IgD-negative memory B cell (primary cell): ENCODE measurements at regions not wholly inside any gene's neighbourhood (a gene's known extent, or its start where the extent isn't known, plus 50 kb on each side); places are given as distances from the start of the nearest gene placed in this dataset.

Experiments used
- H3K27ac Mint-ChIP-seq, 3 donors: one replicate each; pipeline ENCODE4 v1.8.0; 2020 to 2022; ENCODE audit warnings: mild to moderate bottlenecking in 3 of 3, mixed read lengths in 3 of 3, moderate library complexity in 1 of 3
- H3K27me3 Mint-ChIP-seq: one replicate; pipeline ENCODE4 v1.8.0; 2021; ENCODE audit warnings: mixed read lengths
- H3K36me3 Mint-ChIP-seq: one replicate; pipeline ENCODE4 v1.8.0; 2020; ENCODE audit warnings: mild to moderate bottlenecking, mixed read lengths
- H3K4me1 Mint-ChIP-seq, 3 donors: one replicate each; pipeline ENCODE4 v1.8.0; 2020 to 2022; ENCODE audit warnings: mixed read lengths in 3 of 3, mild to moderate bottlenecking in 1 of 3
- H3K4me3 Mint-ChIP-seq, 4 donors: one replicate each; pipeline ENCODE4 v1.8.0; 2020 to 2022; ENCODE audit warnings: mild to moderate bottlenecking in 4 of 4, mixed read lengths in 4 of 4, moderate library complexity in 3 of 4
- H3K9me3 Mint-ChIP-seq, 3 donors: one replicate each; pipeline ENCODE4 v1.8.0; 2020 to 2021; ENCODE audit warnings: mixed read lengths in 3 of 3, mild to moderate bottlenecking in 1 of 3

GRCh38 chr7:123259759-123260158 is 60.0 kb upstream of the SLC13A1 start:
- no peaks in the 10 kb centered on the region for H3K36me3 Mint-ChIP-seq
- H3K4me1 Mint-ChIP-seq: peaks cover 0 to 1% (median 0%) of the 10 kb centered on the region in 3 donors
- no peak overlapping the region for H3K4me3 Mint-ChIP-seq
- H3K27ac Mint-ChIP-seq: no peak overlapping the region
- H3K27me3 Mint-ChIP-seq: no peaks in the 10 kb centered on the region
- peaks cover 1 to 4% (median 3%) of the 10 kb centered on the region in 3 donors for H3K9me3 Mint-ChIP-seq
